GM21381 (cell line): ENCODE measurements at regions not wholly inside any gene's neighbourhood (a gene's known extent, or its start where the extent isn't known, plus 50 kb on each side); places are given as distances from the start of the nearest gene placed in this dataset.
"Not testable (repeated sequence)": the region's sequence is repeated elsewhere in the genome, so short reads cannot be mapped to it uniquely, and the experiment has no call there.

Experiments
- ATAC-seq: cut with Tn5 transposase; IDR thresholded peaks from one replicate; pipeline ENCODE4 v1.9.1; 2021; ENCODE audit warnings: mild to moderate bottlenecking, moderate library complexity; ENCODE audit not compliant: unreplicated experiment

GRCh38 chr18:8882632-8883408 lies 177.5 kb downstream of the MTCL1 start:
- ATAC-seq: no peak

GRCh38 chr18:8883409-8883668 lies 178.0 kb downstream of the MTCL1 start:
- no peak for ATAC-seq

GRCh38 chr18:8887877-8888276 lies 182.5 kb downstream of the MTCL1 start:
- ATAC-seq: not testable (repeated sequence)

- ATAC-seq: no peak
These were observed 184.1 kb downstream of the MTCL1 start for GRCh38 chr18:8889489-8889888.

GRCh38 chr18:8890503-8890902 lies 185.1 kb downstream of the MTCL1 start:
- ATAC-seq: not testable (repeated sequence)

- ATAC-seq: no peak
These were observed 185.7 kb downstream of the MTCL1 start for GRCh38 chr18:8890957-8891464.

GRCh38 chr18:8893221-8893620 lies 187.9 kb downstream of the MTCL1 start:
- no peak for ATAC-seq

GRCh38 chr18:8893628-8894231 lies 188.4 kb downstream of the MTCL1 start:
- no peak for ATAC-seq

GRCh38 chr18:8894823-8895222 lies 189.5 kb downstream of the MTCL1 start:
- ATAC-seq: no peak

- no peak for ATAC-seq
These were observed 190.0 kb downstream of the MTCL1 start for GRCh38 chr18:8895341-8895740.

GRCh38 chr18:8895987-8896619 lies 190.7 kb downstream of the MTCL1 start:
- no peak for ATAC-seq

- no peak for ATAC-seq
These were observed 193.6 kb downstream of the MTCL1 start for GRCh38 chr18:8899000-8899399.

- no peak for ATAC-seq
These were observed 195.2 kb downstream of the MTCL1 start for GRCh38 chr18:8900552-8900951.

GRCh38 chr18:8901019-8901418 lies 195.7 kb downstream of the MTCL1 start:
- ATAC-seq: no peak

GRCh38 chr18:8904316-8904715 lies 198.2 kb upstream of the NDUFV2 start:
- ATAC-seq: no peak

GRCh38 chr18:8908792-8909510 lies 193.5 kb upstream of the NDUFV2 start:
- ATAC-seq: no peak

GRCh38 chr18:8910186-8910822 lies 192.2 kb upstream of the NDUFV2 start:
- no peak for ATAC-seq

GRCh38 chr18:8910843-8911242 lies 191.7 kb upstream of the NDUFV2 start:
- ATAC-seq: no peak

GRCh38 chr18:8911408-8912340 lies 190.8 kb upstream of the NDUFV2 start:
- ATAC-seq: no peak
